Superior temporal gyrus (tissue), 1 donor: ENCODE measurements at regions not wholly inside any gene's neighbourhood (a gene's known extent, or its start where the extent isn't known, plus 50 kb on each side); places are given as distances from the start of the nearest gene placed in this dataset.
"Not testable (repeated sequence)": the region's sequence is repeated elsewhere in the genome, so short reads cannot be mapped to it uniquely, and the experiment has no call there.

Source experiments
- DNase-seq: peaks from one replicate; pipeline ENCODE4 v3.0.0-alpha.2; 2016; ENCODE audit errors: extremely low spot score

DNA sequence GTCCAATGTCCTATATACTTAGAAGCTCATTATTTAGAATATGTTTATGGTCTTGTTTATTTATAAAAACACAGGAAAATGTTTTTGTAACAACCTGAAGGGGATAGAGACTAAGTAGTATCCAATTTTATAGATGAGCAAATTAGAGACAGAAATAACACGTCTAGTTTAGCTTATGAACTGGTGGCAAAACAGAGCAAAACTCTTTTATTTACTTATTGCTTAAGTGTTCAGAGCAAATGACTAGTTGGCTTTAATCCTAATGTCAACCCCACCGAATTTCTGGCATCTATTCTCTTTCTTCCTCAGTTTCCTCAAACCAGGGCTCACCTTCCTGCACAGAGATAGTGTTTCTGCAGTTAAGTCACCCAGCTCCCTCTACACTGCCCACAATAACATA is 792.8 kb downstream of the REEP3 start:
- no peak for DNase-seq

DNA sequence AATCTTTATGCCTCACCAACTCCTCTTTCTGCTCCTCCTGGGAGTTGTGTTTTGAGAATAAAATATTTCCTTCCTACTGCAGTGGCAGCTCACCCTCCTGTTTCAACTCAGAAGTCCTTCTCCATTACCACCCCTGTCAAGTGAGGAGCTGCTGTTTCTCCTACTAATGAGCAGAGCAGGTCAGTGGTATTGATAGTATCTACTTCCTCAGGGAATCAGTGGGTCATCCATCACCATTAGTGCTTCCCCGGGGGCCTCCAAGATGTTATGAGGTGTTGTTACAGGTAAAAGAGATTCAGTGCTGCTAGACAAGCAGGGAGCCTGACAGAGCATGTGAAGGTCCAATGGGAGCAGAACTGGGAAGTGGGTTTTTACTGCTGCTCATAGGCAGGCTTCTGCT is 795.2 kb downstream of the REEP3 start:
- DNase-seq, result no peak

- DNase-seq, result no peak
Observed at GRCh38 chr10:64316833-64317232, 795.6 kb downstream of the REEP3 start.

DNA sequence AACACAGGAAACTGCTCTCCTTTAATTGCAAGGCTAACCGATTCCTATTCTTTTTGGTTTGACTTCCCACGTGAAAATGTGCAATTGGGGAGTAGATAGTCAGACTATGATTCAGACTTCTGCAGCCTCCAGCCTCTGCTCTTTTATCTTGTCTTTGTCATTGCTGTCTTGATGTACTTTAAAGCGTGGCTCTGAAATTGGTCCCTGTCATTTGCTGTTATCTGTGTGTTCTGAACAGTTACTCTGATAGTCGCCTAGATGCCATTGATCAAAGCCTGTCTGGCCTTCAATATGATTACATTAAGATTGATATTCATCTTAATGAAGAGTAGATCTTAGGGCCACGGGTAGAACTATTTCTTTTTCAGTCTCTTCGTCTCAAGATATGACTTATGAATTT is 799.2 kb downstream of the REEP3 start:
- DNase-seq, result no peak

DNA sequence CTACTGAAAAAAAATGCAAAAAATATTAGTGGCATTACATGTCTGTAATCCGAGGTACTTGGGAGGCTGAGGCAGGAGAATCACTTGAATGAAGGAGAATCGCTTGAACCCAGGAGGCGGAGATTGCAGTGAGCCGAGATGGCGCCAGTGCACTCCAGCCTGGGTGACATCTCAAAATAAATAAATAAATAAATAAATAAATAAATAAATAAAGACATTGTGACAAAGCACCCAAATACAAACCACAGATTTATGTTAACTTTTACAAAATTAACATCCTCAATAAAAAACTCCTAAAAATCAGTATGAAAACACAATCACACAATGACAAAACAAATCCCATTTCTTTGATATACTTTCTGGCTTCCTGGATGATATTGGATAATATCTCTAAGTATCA is 808.3 kb downstream of the REEP3 start:
- DNase-seq, result no peak

- no peak for DNase-seq
Observed at GRCh38 chr10:64332551-64332950, 811.4 kb downstream of the REEP3 start.

GRCh38 chr10:64334084-64334483 is 812.9 kb downstream of the REEP3 start:
- DNase-seq, result no peak

DNA sequence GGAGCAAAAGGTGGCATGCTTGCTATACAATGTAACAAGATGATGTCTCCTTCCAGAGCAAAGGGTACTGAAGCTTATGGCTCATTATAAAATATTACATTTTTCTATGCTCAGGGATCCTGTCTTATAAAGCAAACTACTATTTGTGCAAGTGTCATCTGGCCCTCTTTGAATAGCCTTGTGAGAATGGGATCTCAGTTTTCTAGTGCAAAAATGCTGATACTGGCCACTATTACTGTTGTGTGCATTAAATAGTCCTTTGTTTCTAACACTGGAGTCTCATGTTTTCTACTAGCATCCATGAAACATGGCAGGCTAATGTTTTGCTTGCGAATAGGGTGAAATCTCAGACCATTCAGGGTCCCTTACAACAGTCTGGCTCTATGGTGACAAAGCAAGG is 823.0 kb downstream of the REEP3 start:
- peak; percentile 65 for DNase-seq

GRCh38 chr10:64345856-64346255 is 824.7 kb downstream of the REEP3 start:
- peak; percentile 32 for DNase-seq

DNA sequence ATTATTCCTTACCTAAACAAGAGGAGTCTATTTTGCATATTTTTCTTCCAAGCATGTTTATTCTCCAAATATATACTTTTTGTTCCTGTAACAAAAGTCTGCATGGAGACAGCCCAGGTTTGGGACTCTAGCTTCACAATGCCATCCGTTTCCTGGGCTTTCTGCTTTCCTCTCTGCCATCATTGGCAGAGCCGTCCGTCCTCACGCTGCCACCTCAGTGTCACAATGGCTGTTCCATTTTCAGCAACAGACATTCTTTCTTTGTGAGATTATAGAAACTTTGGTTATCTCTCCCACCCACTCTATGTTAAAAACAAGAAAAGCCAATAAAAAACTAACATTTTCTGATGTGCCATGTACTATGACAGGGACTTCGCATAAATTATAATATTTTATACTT is 825.2 kb downstream of the REEP3 start:
- DNase-seq, result peak; percentile 68

- DNase-seq, result peak; percentile 37
Observed at GRCh38 chr10:64350665-64351064, 829.5 kb downstream of the REEP3 start.

- DNase-seq, result no peak
Observed at GRCh38 chr10:64358907-64359306, 837.7 kb downstream of the REEP3 start.

- not testable (repeated sequence) for DNase-seq
Observed at GRCh38 chr10:64360240-64360639, 839.0 kb downstream of the REEP3 start.

DNA sequence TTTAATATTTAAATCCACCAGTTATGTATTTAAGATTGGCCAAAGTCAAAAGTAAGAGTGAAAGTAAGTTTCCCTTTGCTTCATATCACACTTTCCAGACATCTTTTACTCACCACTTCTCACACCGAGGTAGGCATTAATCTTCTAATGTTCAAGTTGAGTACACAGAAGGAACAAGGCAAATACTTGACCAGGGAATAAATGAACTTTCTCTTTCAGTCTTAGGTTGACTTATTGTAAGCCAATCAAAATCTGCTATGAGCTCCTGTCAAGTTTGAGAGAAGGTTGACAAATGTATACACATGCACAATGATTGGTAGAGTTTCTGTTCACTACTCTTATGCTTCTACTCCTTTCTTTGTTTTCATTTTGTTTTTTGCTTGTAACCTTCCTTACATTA is 842.5 kb downstream of the REEP3 start:
- no peak for DNase-seq

- no peak for DNase-seq
Observed at GRCh38 chr10:64365663-64366062, 844.5 kb downstream of the REEP3 start.

DNA sequence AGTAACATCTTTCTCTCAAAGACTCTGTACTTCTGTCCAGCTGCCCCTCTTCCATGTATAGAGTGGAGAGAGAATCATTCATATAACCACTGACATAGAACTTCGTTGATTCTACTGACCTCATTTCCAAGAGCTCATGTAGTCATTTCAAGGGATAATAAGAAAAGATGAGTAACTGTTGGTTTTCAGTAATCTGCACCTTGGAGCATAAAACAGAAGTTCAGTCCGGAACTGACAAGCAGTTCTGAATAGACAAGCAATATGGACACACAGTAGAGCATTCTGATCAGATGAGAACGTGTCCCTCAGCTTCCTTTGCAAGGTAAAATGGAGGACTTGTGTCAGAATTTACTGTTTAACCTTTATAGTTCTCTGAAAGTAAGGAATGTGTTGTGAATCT is 847.1 kb downstream of the REEP3 start:
- DNase-seq, result no peak

DNA sequence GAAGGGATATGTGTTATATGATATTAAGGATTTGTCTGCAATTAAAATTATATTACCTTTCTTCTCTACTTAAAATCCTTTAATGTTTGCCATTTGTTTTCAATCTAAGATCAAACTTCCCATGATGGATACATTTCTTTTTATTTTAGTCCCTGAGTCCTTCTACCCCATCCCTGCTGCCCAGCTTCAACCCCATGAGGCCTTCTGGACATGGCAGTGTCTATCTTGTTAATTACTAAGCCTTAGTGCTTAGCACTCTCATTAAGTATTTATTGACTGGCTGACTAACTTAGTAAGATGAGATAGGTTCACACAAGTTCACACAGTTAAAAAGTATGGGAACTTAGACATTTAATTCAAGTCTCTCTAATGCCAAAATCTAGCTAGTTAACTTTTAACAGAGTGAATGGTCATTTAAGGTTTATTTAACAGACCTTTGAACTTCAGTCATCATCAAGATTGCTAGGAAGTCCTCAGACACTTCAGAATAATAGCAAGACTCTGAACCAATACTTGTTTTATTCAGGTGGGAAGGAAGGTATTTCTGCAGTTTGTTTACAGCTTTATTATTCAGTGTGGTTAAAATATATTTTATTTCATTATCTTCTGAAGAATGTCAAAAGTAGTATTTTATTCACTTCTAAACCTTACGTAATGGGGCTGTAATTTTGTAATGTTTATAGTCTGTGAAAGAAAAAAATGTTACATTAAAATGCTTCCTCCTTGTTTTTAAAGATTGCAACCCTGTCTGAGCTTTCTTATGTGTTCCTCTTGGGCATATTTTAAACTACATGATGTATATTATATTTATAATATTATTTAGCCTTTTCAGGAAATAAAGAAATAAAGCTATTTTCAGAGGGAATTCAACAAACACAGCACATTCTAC is 848.9 kb downstream of the REEP3 start:
- DNase-seq, result no peak

DNA sequence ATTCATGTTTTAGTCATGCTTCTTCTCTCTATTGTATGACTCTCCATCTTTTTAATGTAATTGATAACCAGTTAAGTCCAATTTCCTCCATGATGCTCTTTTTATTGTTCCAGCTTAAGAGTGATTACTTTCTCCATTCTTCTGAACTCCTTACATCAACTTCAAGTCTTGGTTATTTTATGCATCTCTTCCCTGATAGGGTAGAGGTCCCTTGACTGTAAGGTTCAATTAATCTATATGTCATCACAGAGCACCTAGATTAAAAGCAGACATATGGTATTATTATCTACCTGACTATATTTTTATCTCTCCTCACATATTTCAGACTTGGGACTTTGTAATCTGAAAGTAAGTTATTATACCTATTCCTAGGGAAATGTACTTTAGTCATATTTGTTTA is 853.1 kb downstream of the REEP3 start:
- no peak for DNase-seq

DNA sequence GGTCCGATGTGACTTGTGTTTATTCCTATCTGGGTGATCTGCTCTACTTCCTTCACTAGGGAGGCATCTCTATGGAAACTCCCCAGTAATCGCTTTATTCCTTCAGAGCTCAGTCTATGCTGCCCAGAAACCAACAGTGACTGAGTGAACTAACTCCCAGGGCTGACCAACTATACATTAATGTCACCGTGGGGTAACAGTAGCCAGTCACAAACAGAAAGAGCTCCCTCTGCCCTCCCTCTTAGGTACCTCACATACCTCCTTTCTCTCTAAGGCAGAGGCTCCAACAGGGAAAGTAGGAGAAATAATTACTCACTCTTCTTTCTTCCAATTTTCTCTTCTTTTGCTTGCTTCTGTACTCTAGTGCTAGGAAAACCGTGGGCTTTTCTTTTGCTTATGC is 855.0 kb downstream of the REEP3 start:
- no peak for DNase-seq

DNA sequence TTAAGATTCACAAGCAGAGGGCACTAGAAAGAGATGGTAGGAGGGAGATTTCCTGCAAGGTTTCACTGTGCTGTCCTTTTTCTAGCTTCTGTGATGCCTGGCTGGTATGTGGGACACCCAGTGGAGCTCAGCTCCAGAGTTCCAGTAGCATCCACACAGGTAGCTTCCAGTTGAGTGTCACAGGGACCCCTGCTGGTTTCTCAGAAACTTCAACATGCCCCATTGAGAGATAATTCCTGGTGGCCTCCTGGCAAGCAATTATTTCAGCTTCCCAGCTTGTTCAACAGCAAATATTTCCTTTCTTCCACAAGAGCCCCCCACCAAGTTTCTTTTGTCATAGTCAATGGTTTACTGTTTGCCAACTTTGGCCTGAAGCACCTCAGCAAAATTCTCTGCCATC is 858.7 kb downstream of the REEP3 start:
- no peak for DNase-seq

- no peak for DNase-seq
Observed at GRCh38 chr10:64385355-64385754, 864.2 kb downstream of the REEP3 start.

GRCh38 chr10:64394744-64395143 is 873.5 kb downstream of the REEP3 start:
- no peak for DNase-seq

GRCh38 chr10:64396105-64396708 is 875.0 kb downstream of the REEP3 start:
- peak; percentile 22 for DNase-seq
